Panc1 (cell line): ENCODE measurements at regions not wholly inside any gene's neighbourhood (a gene's known extent, or its start where the extent isn't known, plus 50 kb on each side); places are given as distances from the start of the nearest gene placed in this dataset.

ENCODE experiments used
- CTCF ChIP-seq: fragments of 450-650 bp; IDR thresholded peaks from 2 replicates; pipeline ENCODE4 v1.5.1; 2017; ENCODE audit warnings: mild to moderate bottlenecking
- POLR2AphosphoS5 ChIP-seq: IDR thresholded peaks from 2 replicates; pipeline ENCODE4 v1.6.1; 2012; ENCODE audit warnings: mild to moderate bottlenecking, low read depth, low read length, moderate library complexity
- REST ChIP-seq, 2 experiments: IDR thresholded peaks; 2 replicates each; pipeline ENCODE4 v1.6.1; 2011 to 2012; ENCODE audit warnings: low read depth in 2 of 2, control low read depth in 1 of 2, low read length in 1 of 2, mild to moderate bottlenecking in 1 of 2, moderate library complexity in 1 of 2; ENCODE audit not compliant: insufficient read depth in 1 of 2
- TCF7L2 ChIP-seq: IDR thresholded peaks from 2 replicates; pipeline ENCODE4 v1.6.1; 2011; ENCODE audit warnings: mild to moderate bottlenecking, low read depth, low read length, inconsistent platforms

- TF ChIP-seq CTCF (no peak), POLR2AphosphoS5 (no peak), TCF7L2 (no peak), REST (IDR thresholded peaks at IDR 0.05; ENCODE audit: insufficient read depth in 1 of 2, low read depth in 2 of 2, low read length in 1 of 2) (no peak)
Measured at GRCh38 chr7:115210552-115210951, 288.7 kb downstream of the MDFIC start.
